Breast epithelium (tissue), 4 donors: ENCODE measurements at regions not wholly inside any gene's neighbourhood (a gene's known extent, or its start where the extent isn't known, plus 50 kb on each side); places are given as distances from the start of the nearest gene placed in this dataset.

Experiments used
- DNase-seq, 2 donors: peaks; one replicate each; pipeline ENCODE4 v3.0.0-alpha.2; 2019; ENCODE audit warnings: low spot score in 2 of 2
- H3K27ac ChIP-seq, 2 donors: fragments of 200-600 bp; sonication (generic) in 1 of 2; one replicate each; pipeline ENCODE4 v1.5.1; 2016 to 2019; ENCODE audit warnings: mild to moderate bottlenecking in 1 of 2
- H3K27me3 ChIP-seq, 2 donors: fragments of 200-600 bp; sonication (generic) in 1 of 2; one replicate each; pipeline versions ENCODE4 v1.5.1 to v1.6.0; 2017 to 2019; ENCODE audit warnings: control low read depth in 1 of 2, mild to moderate bottlenecking in 1 of 2
- H3K36me3 ChIP-seq: fragments of 200-600 bp; one replicate; pipeline ENCODE4 v1.5.1; 2019
- H3K4me1 ChIP-seq, 2 donors: fragments of 200-600 bp; sonication (generic); one replicate each; pipeline ENCODE4 v1.5.1; 2016 to 2019; ENCODE audit warnings: control low read depth in 1 of 2
- H3K4me3 ChIP-seq, 3 donors: fragments of 200-600 bp; sonication (generic); 1 replicate in 2 of 3; 2 replicates in 1 of 3; pipeline ENCODE4 v1.5.1; 2016 to 2019; ENCODE audit warnings: mild to moderate bottlenecking in 3 of 3, moderate library complexity in 2 of 3
- H3K9me3 ChIP-seq, 2 donors: fragments of 200-600 bp; sonication (generic) in 1 of 2; one replicate each; pipeline ENCODE4 v1.5.1; 2016 to 2019; ENCODE audit warnings: control low read depth in 1 of 2
- POLR2A ChIP-seq: fragments of 450-650 bp; IDR thresholded peaks from one replicate; pipeline ENCODE4 v1.6.1; 2016; ENCODE audit warnings: antibody characterized with exemption, mild to moderate bottlenecking, moderate library complexity
- POLR2AphosphoS5 ChIP-seq, 3 donors: sonication (generic); formaldehyde crosslinking; IDR thresholded peaks; one replicate each; pipeline ENCODE4 v1.6.1; 2017; ENCODE audit warnings: antibody characterized with exemption in 3 of 3
- intact Hi-C: fragments of 100-400 bp; cut with DNase I; formaldehyde crosslinking; loops from one replicate; pipeline ENCODE4 v1.15.1; 2023; ENCODE audit warnings: low total_unique reads
- TF ChIP-seq, protein P1 (sequence below), 3 donors: fragments of 450-650 bp; IDR thresholded peaks; one replicate each; pipeline ENCODE4 v1.5.1; 2016 to 2017; ENCODE audit warnings: antibody characterized with exemption in 3 of 3, mild to moderate bottlenecking in 3 of 3, moderate library complexity in 3 of 3

DNA sequence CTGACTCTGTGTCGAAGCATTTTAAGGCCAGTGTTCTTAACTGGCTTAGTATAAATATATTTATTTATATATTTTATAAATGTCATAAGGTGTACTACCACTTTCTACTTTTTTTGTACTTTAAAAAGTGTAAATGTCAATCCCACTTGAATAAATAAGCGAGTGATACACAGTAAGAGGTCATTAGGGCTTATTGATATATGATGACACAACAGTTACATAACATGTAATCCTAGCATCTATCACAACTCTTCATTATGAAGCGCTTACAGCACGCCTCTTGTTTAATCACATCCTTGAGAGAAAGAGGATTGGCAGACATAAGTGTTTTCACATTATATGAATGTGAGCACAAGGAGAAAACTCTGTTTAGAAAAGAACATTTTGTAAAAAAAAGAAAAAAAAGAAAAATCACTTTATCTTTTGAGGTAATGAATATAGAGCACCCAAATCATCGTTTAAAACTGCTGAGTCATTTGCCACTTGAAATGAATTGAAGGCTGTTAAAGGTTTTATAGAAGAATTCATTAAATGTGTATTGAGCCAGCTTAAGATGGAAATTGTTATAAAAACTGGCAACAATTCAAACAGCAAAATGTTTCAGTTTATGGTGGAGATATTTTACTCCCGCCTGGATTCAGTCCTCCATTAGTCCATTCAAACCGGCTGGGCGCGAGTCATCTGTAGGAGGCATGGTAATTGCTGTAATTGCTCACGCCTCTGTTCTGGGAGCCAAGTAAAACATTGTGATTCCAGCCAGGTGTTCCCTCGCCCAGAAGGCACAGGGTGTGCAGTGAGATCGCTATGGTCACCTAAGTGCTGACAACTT, 627.3 kb upstream of the KIRREL3 start:
- Histone ChIP-seq H3K4me3 (no peak overlapping the region), H3K27ac (no peak overlapping the region), H3K27me3 (no peaks in the 10 kb centered on the region), H3K36me3 (no peaks in the 10 kb centered on the region), H3K9me3 (no peaks in the 10 kb centered on the region), H3K4me1 (no peaks in the 10 kb centered on the region)
- intact Hi-C loops: no loop called here
- TF ChIP-seq, protein P1, sequence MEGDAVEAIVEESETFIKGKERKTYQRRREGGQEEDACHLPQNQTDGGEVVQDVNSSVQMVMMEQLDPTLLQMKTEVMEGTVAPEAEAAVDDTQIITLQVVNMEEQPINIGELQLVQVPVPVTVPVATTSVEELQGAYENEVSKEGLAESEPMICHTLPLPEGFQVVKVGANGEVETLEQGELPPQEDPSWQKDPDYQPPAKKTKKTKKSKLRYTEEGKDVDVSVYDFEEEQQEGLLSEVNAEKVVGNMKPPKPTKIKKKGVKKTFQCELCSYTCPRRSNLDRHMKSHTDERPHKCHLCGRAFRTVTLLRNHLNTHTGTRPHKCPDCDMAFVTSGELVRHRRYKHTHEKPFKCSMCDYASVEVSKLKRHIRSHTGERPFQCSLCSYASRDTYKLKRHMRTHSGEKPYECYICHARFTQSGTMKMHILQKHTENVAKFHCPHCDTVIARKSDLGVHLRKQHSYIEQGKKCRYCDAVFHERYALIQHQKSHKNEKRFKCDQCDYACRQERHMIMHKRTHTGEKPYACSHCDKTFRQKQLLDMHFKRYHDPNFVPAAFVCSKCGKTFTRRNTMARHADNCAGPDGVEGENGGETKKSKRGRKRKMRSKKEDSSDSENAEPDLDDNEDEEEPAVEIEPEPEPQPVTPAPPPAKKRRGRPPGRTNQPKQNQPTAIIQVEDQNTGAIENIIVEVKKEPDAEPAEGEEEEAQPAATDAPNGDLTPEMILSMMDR (IDR thresholded peaks at IDR 0.05): no peak
- TF ChIP-seq POLR2AphosphoS5 (IDR thresholded peaks at IDR 0.05) (no peak), POLR2A (no peak)
- peak in 1 of 2 donors; percentile 17 for DNase-seq

DNA sequence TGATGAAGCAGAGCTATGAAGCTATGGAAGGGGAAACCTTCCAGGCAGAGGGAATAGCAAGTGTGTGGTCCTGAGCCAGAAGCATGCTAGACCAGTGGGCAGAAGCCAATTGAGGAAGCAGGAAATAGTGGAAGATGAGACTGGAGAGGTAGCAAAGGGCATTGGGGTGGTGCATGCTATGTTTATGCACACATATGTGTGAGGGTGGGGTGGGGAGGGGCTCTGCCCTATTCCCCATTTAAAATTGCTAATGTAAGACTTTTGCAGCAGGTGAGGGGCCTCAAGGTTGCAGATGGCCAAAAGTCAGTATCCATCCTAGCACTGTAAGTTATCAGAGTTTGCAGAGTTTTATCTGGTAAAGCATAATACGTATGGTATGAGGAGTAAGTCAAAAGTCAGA, 626.6 kb upstream of the KIRREL3 start:
- H3K27ac ChIP-seq: no peak overlapping the region
- TF ChIP-seq, protein P1 (IDR thresholded peaks at IDR 0.05): no peak
- TF ChIP-seq POLR2A (no peak), POLR2AphosphoS5 (IDR thresholded peaks at IDR 0.05) (no peak)
- no peak overlapping the region for H3K4me3 ChIP-seq
- DNase-seq: no peak
- intact Hi-C loops: no loop called here
- no peaks in the 10 kb centered on the region for H3K36me3 ChIP-seq
- H3K9me3 ChIP-seq: no peaks in the 10 kb centered on the region
- H3K4me1 ChIP-seq: no peaks in the 10 kb centered on the region
- H3K27me3 ChIP-seq: no peaks in the 10 kb centered on the region

DNA sequence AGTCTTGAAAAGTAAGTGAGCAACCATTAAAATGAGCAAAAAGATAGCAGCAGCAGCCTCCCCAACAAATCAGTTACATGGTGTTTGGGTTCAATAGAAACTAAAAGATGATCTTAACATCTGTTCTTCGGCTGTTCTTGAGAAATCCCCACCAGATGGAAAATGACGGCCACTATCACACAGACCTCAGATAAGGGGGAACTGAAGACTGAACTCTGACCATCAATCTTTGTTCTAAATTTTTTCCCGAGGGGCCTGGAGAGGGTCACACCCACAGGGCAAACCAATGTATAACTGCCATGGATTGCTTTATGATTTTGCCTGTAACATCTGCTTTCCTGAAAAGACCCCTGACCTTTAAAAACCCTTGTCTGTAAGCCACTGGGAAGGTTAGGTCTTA, 624.8 kb upstream of the KIRREL3 start:
- no peaks in the 10 kb centered on the region for H3K36me3 ChIP-seq
- no peaks in the 10 kb centered on the region for H3K27me3 ChIP-seq
- intact Hi-C loops: no loop called here
- DNase-seq: no peak
- no peak overlapping the region for H3K4me3 ChIP-seq
- no peaks in the 10 kb centered on the region for H3K9me3 ChIP-seq
- no peak overlapping the region for H3K27ac ChIP-seq
- TF ChIP-seq POLR2A: no peak
- TF ChIP-seq POLR2AphosphoS5 (IDR thresholded peaks at IDR 0.05): no peak
- TF ChIP-seq, protein P1 (IDR thresholded peaks at IDR 0.05): no peak
- no peaks in the 10 kb centered on the region for H3K4me1 ChIP-seq

DNA sequence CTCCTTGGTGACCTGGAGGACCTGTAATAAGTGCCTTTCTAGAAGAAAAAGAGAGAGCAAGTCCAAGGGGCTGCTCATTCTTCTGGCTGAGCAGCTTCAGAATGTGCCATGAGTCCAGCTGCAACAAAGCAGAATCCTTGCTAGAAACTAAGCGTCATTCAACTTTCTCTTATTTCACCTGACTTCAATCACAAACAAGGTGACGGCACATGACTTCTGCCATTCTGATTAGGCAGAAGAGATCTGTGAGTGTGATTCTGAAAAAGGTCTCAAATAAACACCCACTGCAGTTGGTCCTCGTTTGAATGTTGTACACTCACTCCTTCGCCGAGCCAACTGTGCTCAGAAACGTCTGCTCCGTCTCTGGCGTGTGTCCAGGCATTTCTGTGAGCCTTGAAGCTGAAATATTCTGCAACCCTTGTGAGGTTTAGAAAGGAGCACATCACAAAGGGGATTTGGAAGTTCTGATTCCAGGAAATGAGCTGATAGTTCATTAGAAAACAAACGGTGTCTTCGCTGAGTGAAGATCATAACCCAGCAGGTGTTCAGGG, 623.8 kb upstream of the KIRREL3 start:
- Histone ChIP-seq H3K4me3 (no peak overlapping the region), H3K9me3 (no peaks in the 10 kb centered on the region), H3K36me3 (no peaks in the 10 kb centered on the region), H3K27me3 (no peaks in the 10 kb centered on the region), H3K27ac (no peak overlapping the region), H3K4me1 (no peaks in the 10 kb centered on the region)
- intact Hi-C loops: no loop called here
- DNase-seq: no peak
- no peak for TF ChIP-seq POLR2AphosphoS5 (IDR thresholded peaks at IDR 0.05)
- no peak for TF ChIP-seq POLR2A
- TF ChIP-seq, protein P1 (IDR thresholded peaks at IDR 0.05): no peak

DNA sequence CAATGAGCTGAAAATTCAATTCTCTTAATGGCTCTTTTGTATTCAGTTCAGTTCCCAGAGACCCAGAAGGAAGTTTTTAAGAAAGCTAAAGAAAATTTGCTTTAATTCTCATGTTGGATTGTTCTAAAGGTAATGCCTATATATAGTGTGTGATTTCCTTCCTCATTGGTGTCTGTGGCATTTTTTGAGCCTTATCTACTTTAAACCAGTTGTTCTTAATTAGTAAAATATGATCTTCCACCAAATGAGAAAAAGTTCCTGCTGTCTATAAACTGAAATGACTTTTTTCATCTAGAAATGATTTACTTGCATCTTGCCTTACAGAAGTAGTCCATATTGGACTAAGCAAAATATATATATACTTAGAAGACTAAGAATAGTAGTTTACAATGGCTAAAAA, 622.1 kb upstream of the KIRREL3 start:
- Histone ChIP-seq H3K9me3 (no peaks in the 10 kb centered on the region), H3K4me3 (no peak overlapping the region), H3K36me3 (no peaks in the 10 kb centered on the region), H3K4me1 (no peaks in the 10 kb centered on the region), H3K27ac (no peak overlapping the region), H3K27me3 (no peaks in the 10 kb centered on the region)
- TF ChIP-seq, protein P1 (IDR thresholded peaks at IDR 0.05): no peak
- TF ChIP-seq POLR2AphosphoS5 (IDR thresholded peaks at IDR 0.05) (no peak), POLR2A (no peak)
- intact Hi-C loops: no loop called here
- DNase-seq: no peak
